HepG2 (cell line): ENCODE measurements at regions not wholly inside any gene's neighbourhood (a gene's known extent, or its start where the extent isn't known, plus 50 kb on each side); places are given as distances from the start of the nearest gene placed in this dataset.
A peak's percentile ranks its signal among the peaks of the same experiment; 100 is the strongest.

Experiments
- ATAC-seq: fragments of 200-7000 bp; cut with Tn5 transposase; 3 replicates; pipeline ENCODE4 v1.9.1; 2020; ENCODE audit warnings: mild to moderate bottlenecking, moderate library complexity
- BruUV-seq: library from RNA; stranded (reverse); fragments of 400-500 nt; replicated peaks from 2 replicates; lab custom pipeline; 2021; lab: Mats Ljungman, UMichigan
- CTCF ChIA-PET: fragments of 300-600 bp; formaldehyde crosslinking; extraction: SDS; loops from one replicate; lab custom pipeline; 2021; ENCODE audit warnings: low total read pairs, inconsistent platforms, low intra/inter-chr PET ratio; lab: Yijun Ruan, JAX
- POLR2A ChIA-PET: fragments of 350-600 bp; sonication (Branson Sonifier 250); formaldehyde crosslinking; loops from one replicate; lab custom pipeline; 2020; ENCODE audit warnings: antibody characterized with exemption, inconsistent platforms; lab: Yijun Ruan, JAX
- DNase-seq: peaks from one replicate; pipeline ENCODE4 v3.0.0-alpha.2; 2015; ENCODE audit warnings: low spot score
- FAIRE-seq: peaks from 3 replicates; lab custom pipeline; 2011; peaks lifted over from hg19 to GRCh38; lab: Jason Lieb, UNC
- H2AFZ ChIP-seq: one replicate; pipeline ENCODE4 v1.6.1; 2011; ENCODE audit warnings: low read length, inconsistent platforms
- H3K27ac ChIP-seq: fragments of 300-600 bp; 3 replicates; pipeline ENCODE4 v1.8.0; 2011; ENCODE audit warnings: mixed run types, mild to moderate bottlenecking, mixed read lengths, low read length, inconsistent platforms; ENCODE audit not compliant: insufficient read depth; ENCODE audit errors: extremely low read length
- H3K27me3 ChIP-seq, 2 experiments: fragments of 200-600 bp in 1 of 2; 2 replicates in 1 of 2; 3 replicates in 1 of 2; pipeline versions ENCODE4 v1.6.0 to v1.8.0; 2011; ENCODE audit warnings: low read length in 2 of 2, mild to moderate bottlenecking in 2 of 2, moderate library complexity in 2 of 2, inconsistent platforms in 1 of 2; ENCODE audit not compliant: insufficient read depth in 2 of 2, control insufficient read depth in 1 of 2
- H3K36me3 ChIP-seq, 2 experiments: fragments of 200-600 bp in 1 of 2; replicated peaks in 1 of 2; 2 replicates in 1 of 2; 3 replicates in 1 of 2; pipeline versions ENCODE4 v1.5.1 to v1.8.0; 2011; ENCODE audit warnings: low read length in 2 of 2, inconsistent platforms in 1 of 2; ENCODE audit not compliant: insufficient read depth in 2 of 2, control insufficient read depth in 1 of 2
- H3K4me1 ChIP-seq: 2 replicates; pipeline ENCODE4 v1.5.1; 2012; ENCODE audit warnings: low read length, inconsistent platforms; ENCODE audit not compliant: insufficient read depth
- H3K4me2 ChIP-seq: 2 replicates; pipeline ENCODE4 v1.6.0; 2011; ENCODE audit warnings: low read depth, low read length, inconsistent platforms
- H3K4me3 ChIP-seq, 3 experiments: fragments of 200-600 bp in 1 of 3; sonication (generic), shearing (Covaris generic) in 1 of 3; replicated peaks in 1 of 3; 2 replicates each; pipeline ENCODE4 v1.5.1; 2011 to 2016; ENCODE audit warnings: low read length in 3 of 3, inconsistent platforms in 2 of 3, low read depth in 2 of 3, mild to moderate bottlenecking in 2 of 3, control low read depth in 1 of 3, mixed read lengths in 1 of 3; ENCODE audit not compliant: insufficient read depth in 1 of 3
- H3K79me2 ChIP-seq: one replicate; pipeline ENCODE4 v1.6.1; 2011; ENCODE audit warnings: low read length, inconsistent platforms; ENCODE audit not compliant: insufficient read depth
- H3K9ac ChIP-seq: 2 replicates; pipeline ENCODE4 v1.6.0; 2011; ENCODE audit warnings: mild to moderate bottlenecking, low read depth, low read length, inconsistent platforms; ENCODE audit not compliant: insufficient read depth
- H3K9me3 ChIP-seq: 2 replicates; pipeline ENCODE4 v1.5.1; 2012; ENCODE audit warnings: mild to moderate bottlenecking, low read length
- H4K20me1 ChIP-seq: 2 replicates; pipeline ENCODE4 v1.6.0; 2011; ENCODE audit warnings: inconsistent platforms, mild to moderate bottlenecking, low read length, moderate library complexity; ENCODE audit not compliant: insufficient read depth
- ARNT2 ChIP-seq: sonication (generic); formaldehyde crosslinking; IDR thresholded peaks from 2 replicates; pipeline ENCODE4 v1.8.0; 2022; ENCODE audit warnings: mild to moderate bottlenecking, low read depth, missing genetic modification reagents, moderate library complexity
- DBP ChIP-seq: sonication (generic); formaldehyde crosslinking; IDR thresholded peaks from 2 replicates; pipeline ENCODE4 v1.4.0; 2020; ENCODE audit warnings: missing genetic modification reagents; ENCODE audit errors: not compliant biosample characterization
- E2F5 ChIP-seq: sonication (generic); formaldehyde crosslinking; conservative IDR thresholded peaks from 2 replicates; pipeline ENCODE4 v1.4.0; 2020; ENCODE audit warnings: missing genetic modification reagents
- MIER3 ChIP-seq: IDR thresholded peaks from 2 replicates; pipeline ENCODE4 v1.6.1; 2016; ENCODE audit warnings: missing compliant biosample characterization, borderline replicate concordance
- POGZ ChIP-seq: sonication (generic); formaldehyde crosslinking; IDR thresholded peaks from 2 replicates; pipeline ENCODE4 v1.4.0; 2020; ENCODE audit warnings: mild to moderate bottlenecking, missing genetic modification reagents
- RBM22 ChIP-seq: fragments of 200-400 bp; formaldehyde crosslinking; optimal IDR thresholded peaks from 2 replicates; pipeline ENCODE3; 2017; ENCODE audit warnings: mild to moderate bottlenecking, low read length, moderate library complexity
- SMAD3 ChIP-seq: sonication (generic); formaldehyde crosslinking; IDR thresholded peaks from 2 replicates; pipeline ENCODE4 v1.4.0; 2020; ENCODE audit warnings: missing genetic modification reagents
- SP2 ChIP-seq: sonication (generic); formaldehyde crosslinking; IDR thresholded peaks from 2 replicates; pipeline ENCODE4 v1.5.1; 2020; ENCODE audit warnings: mild to moderate bottlenecking, missing genetic modification reagents
- TFE3 ChIP-seq: IDR thresholded peaks from 2 replicates; pipeline ENCODE4 v1.6.1; 2016
- TIGD3 ChIP-seq: sonication (generic); formaldehyde crosslinking; IDR thresholded peaks from 2 replicates; pipeline ENCODE4 v1.5.1; 2020; ENCODE audit warnings: mild to moderate bottlenecking, missing genetic modification reagents, borderline replicate concordance
- ZBED4 ChIP-seq: sonication (generic); formaldehyde crosslinking; IDR thresholded peaks from 2 replicates; pipeline ENCODE4 v1.4.0; 2020; ENCODE audit warnings: missing genetic modification reagents, borderline replicate concordance
- ZNF10 ChIP-seq: sonication (generic); formaldehyde crosslinking; IDR thresholded peaks from 2 replicates; pipeline ENCODE4 v1.4.0; 2020; ENCODE audit warnings: mild to moderate bottlenecking, low read depth, missing genetic modification reagents, borderline replicate concordance
- ZNF160 ChIP-seq: sonication (generic); formaldehyde crosslinking; IDR thresholded peaks from 2 replicates; pipeline ENCODE4 v1.8.0; 2022; ENCODE audit warnings: mild to moderate bottlenecking, inconsistent platforms, missing genetic modification reagents
- ZNF567 ChIP-seq: sonication (generic); formaldehyde crosslinking; IDR thresholded peaks from 2 replicates; pipeline ENCODE4 v1.8.1; 2023; ENCODE audit warnings: mild to moderate bottlenecking, missing genetic modification reagents, borderline replicate concordance
- WGBS: methylation state at CpG from one replicate; pipeline ENCODE4 v1.1.6; 2017; ENCODE audit warnings: low lambda C conversion rate; 5-methylcytosine and 5-hydroxymethylcytosine counted together
- in situ Hi-C: cut with HindIII; loops from 2 replicates; pipeline ENCODE4 v1.10.0; 2017; ENCODE audit warnings: low pct_unique_long_range_greater_than_20kb; ENCODE audit not compliant: extremely low pct_ligation_motif_present
- intact Hi-C: fragments of 100-400 bp; cut with micrococcal nuclease; formaldehyde crosslinking; loops from one replicate; pipeline ENCODE4 v1.10.0; 2022; ENCODE audit not compliant: unreplicated experiment

- Histone ChIP-seq H3K79me2 (no peaks in the 10 kb centered on the region), H3K4me2 (0 out of 2 replicates have a peak overlapping the region, but pooled peaks have one; percentile 1), H3K4me1 (peaks cover 70% of the 10 kb centered on the region), H2AFZ (no peak overlapping the region), H3K27me3 (no peaks in the 10 kb centered on the region), H3K9me3 (no peaks in the 10 kb centered on the region), H3K36me3 (no peaks in the 10 kb centered on the region), H3K4me3 (no peak overlapping the region), H4K20me1 (no peaks in the 10 kb centered on the region), H3K27ac (peak overlapping the region; percentile 81), H3K9ac (peak overlapping the region; percentile 41; the same call in 1 of the 2 replicates)
- no TSS peak for BruUV-seq
- ATAC-seq, result peak; percentile 65
- intact Hi-C loops, result loop anchor here (5.0 kb wide), 1 partner anchor 47 kb away; no protein-coding TSS in a partner anchor
- DNase-seq, result peak; percentile 81
- ChIA-PET CTCF (no interaction called here), POLR2A (interaction anchor here (1.2 kb wide), 1 partner anchor 48 kb away, joined by 4 read pairs; no protein-coding TSS in a partner anchor)
- in situ Hi-C loops, result no loop called here
- no peak for FAIRE-seq
- WGBS, result 51% methylated on average over 7 of the region's 7 CpGs
- TF ChIP-seq ZBED4 (CRISPR knock-in tag) (no peak), TIGD3 (no peak), DBP (no peak), E2F5 (CRISPR knock-in tag) (no peak), TFE3 (CRISPR knock-in tag) (peak; percentile 73; the same call in 1 of the 2 replicates), MIER3 (0 out of 2 replicates have a peak, but pooled peaks have one; percentile 34), ZNF567 (CRISPR knock-in tag) (no peak), SP2 (CRISPR knock-in tag) (no peak), SMAD3 (CRISPR knock-in tag) (0 out of 2 replicates have a peak, but pooled peaks have one; percentile 22), ARNT2 (CRISPR knock-in tag) (no peak), POGZ (0 out of 2 replicates have a peak, but pooled peaks have one; percentile 31), ZNF160 (CRISPR knock-in tag) (no peak), ZNF10 (CRISPR knock-in tag) (no peak), RBM22 (no peak)
Measured at GRCh38 chr1:94755675-94756074, 64.5 kb upstream of the SLC44A3 start.
